ENCODE measurements at regions not wholly inside any gene's neighbourhood (a gene's known extent, or its start where the extent isn't known, plus 50 kb on each side); places are given as distances from the start of the nearest gene placed in this dataset.

GRCh38 chrX:9189286-9189685 is 155.4 kb upstream of the FAM9B start:
- Histone ChIP-seq H3K4me3 (no peak overlapping the region), H3K9ac (ENCODE audit: low read depth in 2 of 2, low read length in 2 of 2) (no peak overlapping the region), H3K36me3 (no peaks in the 10 kb centered on the region), H3K4me1 (no peaks in the 10 kb centered on the region), H3K27me3 (peaks cover 3% of the 10 kb centered on the region), H3K9me3 (no peaks in the 10 kb centered on the region), H3K27ac (no peak overlapping the region)
- TF ChIP-seq, protein P1, sequence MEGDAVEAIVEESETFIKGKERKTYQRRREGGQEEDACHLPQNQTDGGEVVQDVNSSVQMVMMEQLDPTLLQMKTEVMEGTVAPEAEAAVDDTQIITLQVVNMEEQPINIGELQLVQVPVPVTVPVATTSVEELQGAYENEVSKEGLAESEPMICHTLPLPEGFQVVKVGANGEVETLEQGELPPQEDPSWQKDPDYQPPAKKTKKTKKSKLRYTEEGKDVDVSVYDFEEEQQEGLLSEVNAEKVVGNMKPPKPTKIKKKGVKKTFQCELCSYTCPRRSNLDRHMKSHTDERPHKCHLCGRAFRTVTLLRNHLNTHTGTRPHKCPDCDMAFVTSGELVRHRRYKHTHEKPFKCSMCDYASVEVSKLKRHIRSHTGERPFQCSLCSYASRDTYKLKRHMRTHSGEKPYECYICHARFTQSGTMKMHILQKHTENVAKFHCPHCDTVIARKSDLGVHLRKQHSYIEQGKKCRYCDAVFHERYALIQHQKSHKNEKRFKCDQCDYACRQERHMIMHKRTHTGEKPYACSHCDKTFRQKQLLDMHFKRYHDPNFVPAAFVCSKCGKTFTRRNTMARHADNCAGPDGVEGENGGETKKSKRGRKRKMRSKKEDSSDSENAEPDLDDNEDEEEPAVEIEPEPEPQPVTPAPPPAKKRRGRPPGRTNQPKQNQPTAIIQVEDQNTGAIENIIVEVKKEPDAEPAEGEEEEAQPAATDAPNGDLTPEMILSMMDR (IDR thresholded peaks at IDR 0.05): no peak
- intact Hi-C loops (cut with DNase I): no loop called here
- DNase-seq: no peak

DNA sequence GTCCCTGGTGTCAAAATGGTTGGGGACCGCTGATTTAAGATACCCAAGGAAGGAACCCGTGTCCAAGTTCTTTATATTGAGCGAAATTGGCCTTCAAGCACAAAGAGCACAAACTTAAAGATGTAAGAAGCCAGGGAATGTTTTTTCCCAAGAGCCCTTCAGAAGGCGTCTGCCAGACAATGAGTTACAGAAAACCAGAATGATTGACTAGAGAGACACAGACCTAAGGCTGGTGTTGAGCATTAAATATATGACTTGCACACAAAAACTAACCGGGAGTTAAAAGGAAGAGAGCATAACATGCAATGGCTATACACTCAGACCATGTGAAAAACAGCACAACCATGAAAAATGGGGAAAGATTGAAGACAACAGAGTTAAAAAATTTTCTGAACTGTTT is 157.5 kb upstream of the FAM9B start:
- no peak for DNase-seq
- H3K27ac ChIP-seq: no peak overlapping the region
- H3K27me3 ChIP-seq: peaks cover 3% of the 10 kb centered on the region
- no peak overlapping the region for H3K4me3 ChIP-seq
- intact Hi-C loops (cut with DNase I): no loop called here
- no peaks in the 10 kb centered on the region for H3K36me3 ChIP-seq
- no peak overlapping the region for H3K9ac ChIP-seq (ENCODE audit: low read depth in 2 of 2, low read length in 2 of 2)
- H3K4me1 ChIP-seq: no peaks in the 10 kb centered on the region
- TF ChIP-seq, protein P1 (IDR thresholded peaks at IDR 0.05): no peak
- H3K9me3 ChIP-seq: no peaks in the 10 kb centered on the region

- Histone ChIP-seq H3K4me1 (no peaks in the 10 kb centered on the region), H3K9me3 (no peaks in the 10 kb centered on the region), H3K27ac (no peak overlapping the region), H3K27me3 (no peaks in the 10 kb centered on the region), H3K4me3 (no peak overlapping the region), H3K36me3 (no peaks in the 10 kb centered on the region), H3K9ac (ENCODE audit: low read depth in 2 of 2, low read length in 2 of 2) (no peak overlapping the region)
- intact Hi-C loops (cut with DNase I): no loop called here
- DNase-seq: no peak
- TF ChIP-seq, protein P1 (IDR thresholded peaks at IDR 0.05): no peak
Observed at GRCh38 chrX:9195199-9195880, 161.4 kb upstream of the FAM9B start.

- intact Hi-C loops (cut with DNase I): no loop called here
- no peak for DNase-seq
- TF ChIP-seq, protein P1 (IDR thresholded peaks at IDR 0.05): no peak
Observed at GRCh38 chrX:9196961-9197640, 163.2 kb upstream of the FAM9B start.

GRCh38 chrX:9204560-9204959 is 170.6 kb upstream of the FAM9B start:
- Histone ChIP-seq H3K4me3 (no peak overlapping the region), H3K36me3 (no peaks in the 10 kb centered on the region), H3K9me3 (no peaks in the 10 kb centered on the region), H3K27me3 (no peaks in the 10 kb centered on the region), H3K9ac (ENCODE audit: low read depth in 2 of 2, low read length in 2 of 2) (no peak overlapping the region), H3K27ac (no peak overlapping the region), H3K4me1 (no peaks in the 10 kb centered on the region)
- no peak for DNase-seq
- intact Hi-C loops (cut with DNase I): no loop called here
- TF ChIP-seq, protein P1 (IDR thresholded peaks at IDR 0.05): no peak

More at GRCh38 chrX:9196961-9197640, 163.2 kb upstream of the FAM9B start:
- Histone ChIP-seq H3K9ac (ENCODE audit: low read depth in 2 of 2, low read length in 2 of 2) (no peak overlapping the region), H3K9me3 (no peaks in the 10 kb centered on the region), H3K27ac (no peak overlapping the region), H3K27me3 (no peaks in the 10 kb centered on the region), H3K4me1 (no peaks in the 10 kb centered on the region), H3K36me3 (no peaks in the 10 kb centered on the region), H3K4me3 (no peak overlapping the region)
